GM18868 (cell line): ENCODE measurements at regions not wholly inside any gene's neighbourhood (a gene's known extent, or its start where the extent isn't known, plus 50 kb on each side); places are given as distances from the start of the nearest gene placed in this dataset.
A peak's percentile ranks its signal among the peaks of the same experiment; 100 is the strongest.
"Not testable (repeated sequence)": the region's sequence is repeated elsewhere in the genome, so short reads cannot be mapped to it uniquely, and the experiment has no call there.

Source experiments
- ATAC-seq: cut with Tn5 transposase; IDR thresholded peaks from one replicate; pipeline ENCODE4 v1.9.1; 2021; ENCODE audit warnings: mild to moderate bottlenecking, moderate library complexity; ENCODE audit not compliant: unreplicated experiment

DNA sequence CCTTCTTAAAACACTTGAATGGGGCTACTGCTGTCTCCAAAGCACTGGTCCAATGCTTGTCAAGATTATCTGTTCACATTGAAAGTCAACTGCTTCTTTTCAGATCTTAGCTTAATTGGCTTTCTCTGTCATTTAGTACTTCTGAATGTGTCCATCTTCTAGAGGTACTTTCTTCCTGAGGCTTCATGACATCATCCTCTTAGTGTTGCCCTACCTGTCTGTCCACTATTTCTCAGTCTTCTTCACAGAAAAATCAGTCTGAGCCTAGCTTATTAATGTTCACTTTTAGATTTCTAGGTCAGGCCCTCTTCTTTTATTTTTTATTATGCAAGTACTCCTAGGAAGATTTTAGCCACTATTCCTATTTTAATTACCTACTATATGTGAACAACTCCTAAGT is 899.9 kb downstream of the DTWD2 start:
- no peak for ATAC-seq

DNA sequence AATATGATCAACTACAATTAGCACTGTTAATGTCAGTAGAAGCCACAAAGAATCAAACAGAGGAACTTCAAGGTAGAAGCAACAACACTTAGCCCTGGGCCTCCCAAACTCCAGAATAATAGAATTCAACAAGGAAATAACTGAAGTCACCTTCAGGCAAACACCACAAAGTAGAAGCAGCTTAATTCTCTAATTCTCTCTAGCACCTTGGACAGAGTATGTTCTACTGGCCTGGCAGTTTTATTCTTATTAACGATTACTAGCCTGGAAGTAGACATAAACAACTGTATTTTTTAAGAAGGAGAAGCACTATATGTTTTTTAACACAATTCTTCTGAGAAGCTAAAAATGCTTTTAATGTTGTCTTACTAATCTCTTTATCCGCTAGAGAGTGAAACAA is 911.9 kb downstream of the DTWD2 start:
- ATAC-seq, result no peak

DNA sequence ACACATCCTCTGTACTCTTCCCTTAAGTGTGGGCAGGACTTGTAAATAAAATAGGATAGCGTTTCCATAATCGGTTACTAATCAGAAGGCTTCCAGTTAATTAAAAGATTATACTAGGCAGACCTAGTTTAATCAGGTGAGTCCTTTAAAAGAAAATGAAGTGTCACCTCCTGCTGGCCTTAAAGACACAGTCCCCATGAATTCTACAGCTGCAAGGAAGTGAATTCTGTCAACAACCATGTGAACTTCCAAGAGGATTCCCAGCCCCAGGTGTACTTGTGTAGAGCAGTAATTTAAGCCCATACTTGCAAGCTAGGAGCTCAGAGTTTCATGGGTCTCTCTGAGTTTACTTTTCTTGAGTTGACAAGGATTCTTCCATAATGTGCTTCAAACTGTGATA is 918.3 kb downstream of the DTWD2 start:
- ATAC-seq, result no peak

DNA sequence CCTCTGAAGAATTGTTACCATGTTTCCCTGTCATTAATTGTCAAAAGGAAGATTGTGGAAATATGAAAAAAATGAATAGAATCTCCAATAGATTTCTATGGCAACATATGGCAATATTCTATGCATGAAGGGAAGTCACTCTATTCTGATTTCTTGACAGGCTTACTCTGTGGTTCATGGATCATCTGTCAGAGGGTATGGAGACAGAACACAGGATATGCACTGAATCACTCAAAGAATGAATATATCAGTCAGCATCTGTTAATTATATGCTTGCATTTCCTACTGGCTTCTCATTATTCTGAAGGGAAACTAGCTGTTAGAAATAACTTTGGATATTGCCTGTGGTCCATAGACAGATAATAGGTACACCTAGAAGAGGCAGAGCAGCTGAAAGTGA is 918.9 kb downstream of the DTWD2 start:
- ATAC-seq, result no peak

DNA sequence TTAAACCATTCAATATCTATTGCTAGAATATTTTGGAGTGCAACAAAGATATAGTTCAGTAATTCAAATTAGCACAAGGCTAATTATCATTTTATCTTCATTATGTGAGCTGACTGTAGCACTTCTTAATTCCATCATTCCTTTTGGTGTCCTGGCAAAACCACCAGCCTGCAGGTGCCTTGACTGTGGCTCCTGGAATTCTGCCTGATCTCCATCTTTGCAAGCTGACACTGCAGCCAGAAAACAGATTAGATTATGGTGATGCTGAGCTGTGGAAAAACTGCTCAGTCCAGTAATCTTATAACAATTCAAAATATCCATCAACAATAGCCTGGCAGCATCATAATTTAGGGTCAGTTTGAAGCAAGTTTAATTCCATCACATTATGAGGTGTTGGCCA is 919.5 kb downstream of the DTWD2 start:
- no peak for ATAC-seq

DNA sequence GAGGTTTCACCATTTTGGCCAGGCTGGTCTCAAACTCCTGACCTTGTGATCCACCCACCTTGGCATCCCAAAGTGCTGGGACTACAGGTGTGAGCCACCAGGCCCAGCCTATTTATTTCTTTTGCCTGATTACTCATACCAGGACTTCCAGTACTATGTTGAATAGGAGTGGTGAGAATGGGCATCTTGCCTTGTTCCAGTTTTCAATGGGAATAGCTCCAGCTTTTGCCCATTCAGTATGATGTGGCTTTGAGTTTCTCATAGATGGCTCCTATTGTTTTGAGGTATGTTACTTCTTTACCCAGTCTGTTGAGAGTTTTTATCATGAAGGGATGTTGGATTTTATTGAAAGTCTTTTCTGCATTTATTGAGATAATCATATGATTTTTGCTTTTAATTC is 924.5 kb downstream of the DTWD2 start:
- ATAC-seq, result not testable (repeated sequence)

DNA sequence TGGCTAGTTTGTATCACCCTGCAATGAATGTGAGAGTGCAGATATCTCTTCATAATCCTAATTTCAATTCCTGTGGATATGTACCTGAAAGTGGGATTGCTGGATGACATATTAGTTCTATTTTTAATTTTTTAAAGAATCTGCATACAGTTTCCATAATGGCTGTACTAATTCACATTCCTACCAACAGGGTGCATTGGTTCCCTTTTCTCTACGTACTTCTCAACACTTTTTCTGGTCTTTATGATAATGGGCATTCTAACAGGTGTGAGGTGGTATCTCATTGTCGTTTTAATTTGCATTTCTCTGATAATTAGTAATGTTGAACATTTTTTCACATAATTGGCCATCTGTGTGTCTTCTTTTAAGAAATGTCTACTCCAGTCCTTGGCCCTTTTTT is 927.5 kb downstream of the DTWD2 start:
- ATAC-seq, result peak; percentile 50

DNA sequence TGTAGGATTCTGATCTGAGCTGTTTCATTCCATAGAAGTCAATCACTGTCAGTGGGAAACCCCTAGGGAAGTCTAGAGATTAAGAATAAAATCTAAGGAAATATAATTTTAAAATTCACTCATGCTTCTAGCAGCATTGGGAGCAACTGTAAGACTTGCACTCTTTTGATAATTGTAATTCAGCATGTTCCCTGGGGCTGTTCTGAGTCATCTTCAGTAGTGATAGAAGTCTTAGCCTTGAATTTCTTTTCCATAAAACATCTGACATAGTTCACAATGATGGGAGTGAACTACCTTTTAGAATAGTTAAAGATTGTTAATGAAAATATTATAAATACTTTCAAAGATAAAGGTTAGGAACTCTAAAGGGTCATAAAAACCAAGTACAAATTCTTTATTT is 935.8 kb downstream of the DTWD2 start:
- no peak for ATAC-seq

DNA sequence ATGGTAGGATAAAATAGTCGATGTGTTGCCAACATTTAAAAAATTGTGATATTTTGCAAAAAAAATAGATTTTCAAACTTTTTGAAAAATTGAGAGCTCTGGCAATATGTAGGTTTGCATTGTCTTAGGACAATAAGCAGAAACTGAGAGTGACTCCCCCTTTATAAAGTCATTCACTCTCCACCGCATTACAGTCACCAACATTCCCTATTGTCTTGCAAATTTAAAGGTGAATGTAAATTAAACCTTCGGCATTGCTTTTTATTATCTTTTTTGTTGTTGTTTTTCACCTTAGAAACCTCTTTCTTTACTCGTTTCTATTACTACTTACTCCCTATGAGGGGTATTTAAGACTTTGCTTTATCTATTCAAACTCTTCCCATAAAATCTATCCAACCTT is 944.2 kb downstream of the DTWD2 start:
- ATAC-seq, result no peak

DNA sequence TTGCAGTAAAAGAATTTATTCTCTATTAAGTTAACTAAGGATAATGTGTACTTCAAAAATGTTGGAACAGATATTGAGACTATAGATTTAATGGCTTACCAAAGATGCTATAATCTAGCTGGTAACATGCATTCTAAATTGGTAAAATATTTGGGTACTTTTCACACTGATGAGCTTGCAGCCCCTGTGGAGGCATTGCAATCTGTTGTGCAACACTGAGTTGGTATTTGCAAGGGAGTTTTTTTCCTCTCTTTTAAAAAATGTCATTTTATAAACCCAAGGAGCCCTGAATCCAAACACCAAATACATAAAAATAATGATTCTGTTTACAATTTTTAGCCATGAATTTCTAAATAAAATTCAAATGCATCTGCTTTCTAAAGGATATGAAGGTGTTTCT is 944.8 kb downstream of the DTWD2 start:
- ATAC-seq, result no peak

DNA sequence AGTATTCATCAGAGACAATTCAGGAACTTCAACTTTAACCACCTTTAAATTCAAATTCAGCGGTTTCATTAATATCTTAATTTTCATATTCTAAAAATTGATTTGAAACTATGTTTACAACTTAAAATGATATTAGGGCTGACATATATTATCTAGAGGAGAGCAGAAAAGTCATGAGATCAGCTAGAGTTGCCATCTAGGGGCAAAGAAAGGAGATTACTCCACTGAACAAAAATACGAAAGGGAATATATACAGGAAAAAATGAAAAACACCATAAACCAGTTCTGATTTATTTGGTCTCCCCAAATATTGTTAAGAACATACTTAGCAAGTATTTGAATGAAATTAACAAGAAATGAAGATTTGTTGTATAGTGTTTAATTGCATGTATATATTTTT is 946.3 kb downstream of the DTWD2 start:
- no peak for ATAC-seq

DNA sequence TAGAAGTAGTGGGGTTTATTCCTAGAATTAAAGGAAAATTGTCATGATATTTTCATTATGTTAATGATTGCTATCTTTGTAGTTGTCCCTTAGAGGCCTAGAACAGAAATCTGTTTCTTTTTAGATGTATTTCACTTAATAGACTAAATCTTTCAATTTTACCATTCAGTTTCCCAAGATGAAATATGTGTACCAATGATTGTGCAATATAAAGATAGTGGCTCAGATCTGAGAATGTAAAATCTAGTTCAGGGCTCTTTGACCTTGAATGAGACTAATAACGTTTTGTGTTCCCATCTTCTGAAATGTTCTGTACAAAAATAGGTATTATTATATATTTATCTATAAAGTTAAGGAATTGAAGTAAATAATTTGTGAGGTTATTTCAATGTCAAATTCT is 947.9 kb downstream of the DTWD2 start:
- ATAC-seq, result no peak

DNA sequence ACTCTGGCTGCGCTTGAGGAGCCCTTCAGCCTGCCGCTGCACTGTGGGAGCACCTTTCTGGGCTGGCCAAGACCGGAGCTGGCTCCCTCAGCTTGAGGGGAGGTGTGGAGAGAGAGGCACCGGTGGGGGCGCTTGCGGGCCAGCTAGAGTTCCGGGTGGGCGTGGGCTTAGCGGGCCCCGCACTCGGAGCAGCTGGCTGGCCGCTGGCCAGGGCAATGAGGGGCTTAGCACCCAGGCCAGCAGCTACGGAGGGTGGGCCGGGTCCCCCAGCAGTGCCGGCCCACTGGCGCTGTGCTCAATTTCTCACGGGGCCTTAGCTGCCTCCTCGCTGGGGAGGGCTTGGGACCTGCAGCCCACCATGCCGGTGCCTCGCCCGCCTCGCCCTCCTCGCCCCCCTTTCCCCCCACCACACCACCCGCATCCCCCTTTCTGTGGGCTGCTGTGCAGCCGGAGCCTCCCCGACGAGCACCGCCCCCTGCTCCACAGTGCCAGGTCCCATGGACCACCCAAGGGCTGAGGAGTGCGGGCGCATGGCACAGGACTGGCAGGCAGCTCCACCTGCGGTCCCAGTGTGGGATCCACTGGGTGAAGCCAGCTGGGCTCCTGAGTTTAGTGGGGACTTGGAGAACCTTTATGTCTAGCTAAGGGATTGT is 954.5 kb downstream of the DTWD2 start:
- ATAC-seq, result no peak

DNA sequence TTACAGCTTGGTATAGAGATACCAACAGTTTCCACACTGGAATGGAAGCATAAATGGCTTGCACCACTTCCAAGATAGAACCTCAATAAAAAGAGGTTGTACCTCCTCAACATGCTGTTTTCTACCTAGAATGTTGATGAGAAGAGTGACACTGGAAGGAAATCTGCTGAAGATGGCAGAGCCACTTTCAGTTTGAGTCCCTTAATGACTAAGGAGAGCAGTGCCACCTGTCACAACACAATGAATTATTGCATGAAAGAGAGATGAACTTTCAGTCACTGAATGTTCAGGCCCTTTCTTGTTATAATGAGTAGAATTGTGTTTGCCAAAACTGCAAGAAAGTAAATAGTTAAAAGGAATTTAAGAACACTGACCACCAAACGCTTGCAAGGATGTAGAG is 958.5 kb downstream of the DTWD2 start:
- no peak for ATAC-seq

DNA sequence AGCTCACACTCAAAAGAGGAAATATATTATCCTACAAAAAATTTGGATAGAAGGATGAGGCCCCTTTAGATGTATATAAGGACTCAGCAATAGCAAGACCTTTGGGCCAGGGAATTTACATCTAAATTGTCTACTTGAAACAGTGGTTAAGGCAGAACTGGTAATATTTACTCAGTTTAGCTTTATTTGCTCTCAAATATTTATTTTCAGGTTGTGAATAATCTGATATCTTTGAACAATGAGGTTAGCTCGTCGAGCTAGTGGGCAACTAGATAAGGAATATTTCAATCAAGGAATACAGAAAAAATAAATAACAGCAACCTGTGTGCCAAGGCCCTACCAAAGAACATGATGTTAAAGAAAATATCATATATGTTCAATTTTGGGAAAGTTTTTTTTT is 966.3 kb downstream of the DTWD2 start:
- ATAC-seq, result no peak

DNA sequence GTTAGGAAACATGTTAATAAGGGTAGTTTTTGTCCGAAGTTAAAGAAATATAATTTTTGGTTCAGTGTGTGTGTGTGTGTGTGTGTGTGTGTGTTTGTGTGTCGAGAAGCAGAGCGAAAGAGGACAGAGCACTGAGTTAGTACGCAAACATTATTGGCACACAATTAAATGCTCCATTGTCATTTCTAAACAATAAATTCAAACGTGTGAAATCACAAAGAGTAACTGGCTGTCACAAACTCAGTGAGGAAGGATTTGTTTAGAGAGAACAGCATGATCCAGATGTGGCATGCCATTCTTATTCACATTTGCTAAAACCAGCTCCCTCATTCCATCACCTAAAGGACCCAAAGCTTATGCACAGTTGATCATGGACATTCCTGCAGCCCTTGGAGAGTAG is 970.8 kb downstream of the DTWD2 start:
- no peak for ATAC-seq

DNA sequence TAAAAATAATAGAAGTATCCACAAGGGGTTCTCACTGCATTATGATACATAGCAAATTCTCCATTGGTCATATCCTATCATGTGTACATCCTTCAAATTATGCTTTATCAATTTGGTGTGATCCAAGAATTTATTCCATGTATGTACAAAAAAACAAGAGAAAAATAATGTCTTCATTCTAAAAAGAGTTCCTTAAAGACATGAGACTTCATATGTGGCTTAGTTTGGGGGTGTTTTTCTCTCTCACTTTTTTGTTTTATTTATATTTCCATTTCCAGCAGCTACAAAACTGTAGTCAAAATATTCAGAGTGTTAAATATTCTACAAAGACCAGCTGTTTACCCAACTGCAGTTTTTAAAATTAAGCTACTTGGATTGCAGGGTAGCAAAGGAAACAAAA is 972.0 kb downstream of the DTWD2 start:
- no peak for ATAC-seq

DNA sequence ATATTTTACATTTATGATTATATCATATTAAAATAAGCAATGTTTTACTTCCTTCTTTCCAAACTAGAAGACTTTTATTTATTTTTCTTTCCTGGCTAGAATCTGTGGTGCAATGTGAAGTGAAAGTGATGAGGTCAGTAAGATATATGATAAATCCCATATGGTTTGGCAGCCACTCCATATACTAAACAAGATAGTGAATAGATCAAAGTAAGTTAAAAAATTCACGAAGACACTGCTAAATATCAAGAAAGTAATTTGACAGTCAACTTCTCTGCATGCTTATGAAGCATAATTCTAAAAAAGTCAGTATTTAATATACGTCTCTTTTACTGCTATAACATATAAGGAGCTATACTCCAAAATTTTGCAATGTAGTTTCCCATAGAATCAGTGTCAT is 972.8 kb downstream of the DTWD2 start:
- ATAC-seq, result no peak

DNA sequence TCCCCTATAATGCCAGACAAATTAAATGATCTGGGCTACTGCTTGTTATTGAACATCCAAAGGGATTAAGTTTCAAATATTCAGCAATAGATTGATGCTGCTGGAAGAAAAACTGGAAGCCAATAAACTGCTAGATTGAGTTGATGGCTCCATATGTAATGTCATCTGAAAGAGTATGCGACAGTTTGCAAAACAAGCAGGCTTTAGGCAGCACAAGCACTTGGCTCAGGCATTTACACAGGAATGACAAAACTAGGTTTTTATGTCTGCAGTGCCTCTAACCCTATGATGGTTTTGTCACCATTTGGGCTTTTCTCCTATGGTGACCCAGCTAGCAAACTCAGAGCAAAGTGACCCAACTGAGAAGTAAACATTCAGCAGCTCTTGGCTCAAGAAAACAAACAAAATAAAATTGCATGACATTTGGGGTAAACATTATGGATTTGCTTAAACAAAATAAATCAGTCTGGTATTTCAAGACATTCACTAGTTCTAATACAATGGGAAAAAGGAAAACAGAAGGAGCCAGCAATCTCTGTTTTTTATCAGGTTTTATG is 978.5 kb downstream of the DTWD2 start:
- no peak for ATAC-seq

DNA sequence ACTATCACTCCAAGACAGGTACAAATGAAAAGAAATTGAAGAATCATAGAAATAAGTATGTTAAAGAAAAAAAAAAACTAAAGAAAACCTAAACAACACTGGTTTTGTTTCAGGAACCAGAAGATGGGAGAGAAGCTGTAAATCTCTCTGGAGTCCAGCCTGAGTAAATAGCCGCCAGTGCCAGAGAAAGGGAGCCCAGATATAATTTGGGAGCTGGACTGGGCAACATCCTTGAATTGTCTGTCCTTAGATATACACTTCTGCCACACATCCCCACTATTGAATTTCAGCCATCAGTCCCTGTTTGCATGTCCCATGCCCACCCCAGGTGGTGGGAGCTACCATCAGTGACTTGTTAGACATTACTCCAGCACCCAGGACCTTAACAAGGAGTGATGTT is 979.6 kb downstream of the DTWD2 start:
- ATAC-seq, result no peak

DNA sequence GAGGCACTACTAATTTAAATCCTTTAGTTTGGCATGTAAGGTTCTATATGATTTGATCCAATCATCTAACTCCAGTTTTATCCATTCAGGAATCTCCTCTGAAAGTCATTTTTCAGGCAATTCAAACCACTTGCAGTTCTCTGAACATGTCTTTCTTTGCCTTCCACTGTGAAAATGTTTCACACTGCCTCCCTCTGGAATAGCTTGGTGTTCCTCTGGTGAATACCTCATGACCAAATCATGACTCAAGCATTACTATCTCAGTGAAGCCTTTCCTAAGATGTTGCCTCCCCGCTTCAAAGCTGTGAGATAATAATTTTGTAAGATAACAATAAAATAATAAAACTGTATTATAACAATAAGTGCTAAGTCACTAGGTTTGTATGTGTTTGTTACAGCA is 981.1 kb downstream of the DTWD2 start:
- no peak for ATAC-seq

DNA sequence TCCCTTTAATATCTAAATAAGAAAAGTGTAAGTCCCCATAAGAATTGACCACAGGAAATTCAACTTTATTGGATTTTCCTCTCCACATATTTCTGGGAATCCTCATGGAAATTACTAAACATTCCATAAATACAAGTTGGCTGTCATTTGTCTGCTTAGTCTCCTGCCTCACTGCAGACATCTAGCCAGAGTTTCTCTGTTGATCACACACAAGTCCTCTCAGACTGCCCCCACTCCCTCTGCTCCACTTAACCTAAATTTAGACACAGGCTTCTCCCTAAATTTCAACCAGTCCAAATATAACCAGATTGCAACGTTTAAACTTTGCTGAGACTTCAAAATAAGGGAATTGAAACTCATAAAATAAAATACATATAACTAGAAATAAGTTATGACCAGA is 982.1 kb downstream of the DTWD2 start:
- no peak for ATAC-seq

DNA sequence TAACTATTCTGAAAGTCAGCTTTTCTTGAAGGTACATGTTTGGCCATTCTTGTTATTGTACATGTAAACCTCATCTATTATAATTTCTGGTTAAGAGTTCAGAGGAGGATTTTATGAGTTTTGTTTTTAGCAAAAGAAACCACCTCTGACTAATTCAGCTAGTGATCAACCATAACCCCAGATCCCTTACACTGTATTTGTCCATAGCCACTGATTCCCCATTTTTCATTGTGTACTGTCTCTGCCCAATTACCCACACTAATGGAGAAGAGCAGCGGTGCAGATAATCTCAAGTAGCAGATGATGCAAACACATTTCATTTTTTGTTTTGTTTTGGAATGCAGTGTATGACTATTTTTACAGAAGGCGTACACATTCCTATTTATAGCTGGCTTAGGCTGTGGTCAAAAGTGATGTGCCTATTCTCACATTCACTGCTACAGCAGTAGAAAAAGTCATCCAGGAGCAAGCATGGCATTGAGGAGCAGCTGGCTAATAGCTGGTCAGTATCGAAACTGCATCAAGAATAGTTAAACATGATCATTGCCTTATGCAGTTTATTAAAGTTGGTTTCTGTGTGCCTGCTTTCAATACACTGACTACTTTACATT is 988.3 kb downstream of the DTWD2 start:
- ATAC-seq, result peak; percentile 84
